WERI-Rb-1 (cell line): ENCODE measurements at regions not wholly inside any gene's neighbourhood (a gene's known extent, or its start where the extent isn't known, plus 50 kb on each side); places are given as distances from the start of the nearest gene placed in this dataset.

ENCODE experiments used
- DNase-seq: peaks from one replicate; pipeline ENCODE4 v3.0.0-alpha.2; 2020
- H3K27ac ChIP-seq: fragments of 250-450 bp; sonication (Bioruptor Pico); 2 replicates; pipeline ENCODE4 v1.5.1; 2020; ENCODE audit warnings: mild to moderate bottlenecking, moderate library complexity
- H3K27me3 ChIP-seq: fragments of 250-450 bp; sonication (Bioruptor Pico); 2 replicates; pipeline ENCODE4 v1.5.1; 2021; ENCODE audit warnings: mild to moderate bottlenecking, low read depth, moderate library complexity; ENCODE audit not compliant: insufficient read depth, severe bottlenecking
- H3K36me3 ChIP-seq: fragments of 250-450 bp; sonication (Bioruptor Pico); 2 replicates; pipeline ENCODE4 v1.5.1; 2020; ENCODE audit warnings: mild to moderate bottlenecking, moderate library complexity
- H3K4me3 ChIP-seq: 2 replicates; pipeline ENCODE4 v1.5.1; 2011; ENCODE audit warnings: low read depth, mild to moderate bottlenecking, control low read depth, low read length
- H3K9me3 ChIP-seq: fragments of 250-450 bp; sonication (Bioruptor Pico); 2 replicates; pipeline ENCODE4 v1.5.1; 2021; ENCODE audit warnings: mild to moderate bottlenecking, moderate library complexity; ENCODE audit not compliant: severe bottlenecking
- TF ChIP-seq, protein P1 (sequence below): IDR thresholded peaks from 2 replicates; pipeline ENCODE4 v1.5.1; 2011; ENCODE audit warnings: low read depth, mild to moderate bottlenecking, control low read depth, inconsistent platforms, low read length

DNA sequence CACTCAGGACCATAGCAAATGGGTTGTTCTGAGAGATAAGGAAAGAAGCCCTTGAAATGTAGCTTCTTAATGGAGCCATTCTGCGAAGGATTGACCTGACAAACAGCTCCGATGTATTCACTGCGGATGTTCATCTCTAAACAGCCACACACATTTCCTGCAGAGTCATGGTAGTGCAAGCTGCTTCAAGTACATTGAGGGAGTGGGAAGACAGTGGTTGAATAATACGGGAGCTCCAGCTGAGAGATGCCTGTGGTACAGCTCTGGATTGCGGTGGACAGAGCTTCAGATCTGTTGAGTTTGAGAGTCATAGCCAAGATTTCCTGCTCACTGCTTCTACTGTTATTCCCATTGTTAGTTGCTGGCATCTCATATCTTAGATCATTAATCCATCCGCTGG lies 86.6 kb downstream of the ZBTB18 start:
- no peak for DNase-seq
- Histone ChIP-seq H3K36me3 (no peaks in the 10 kb centered on the region; the same call in 1 of the 2 replicates), H3K27ac (no peak overlapping the region), H3K27me3 (no peaks in the 10 kb centered on the region), H3K4me3 (no peak overlapping the region), H3K9me3 (no peaks in the 10 kb centered on the region)
- TF ChIP-seq, protein P1, sequence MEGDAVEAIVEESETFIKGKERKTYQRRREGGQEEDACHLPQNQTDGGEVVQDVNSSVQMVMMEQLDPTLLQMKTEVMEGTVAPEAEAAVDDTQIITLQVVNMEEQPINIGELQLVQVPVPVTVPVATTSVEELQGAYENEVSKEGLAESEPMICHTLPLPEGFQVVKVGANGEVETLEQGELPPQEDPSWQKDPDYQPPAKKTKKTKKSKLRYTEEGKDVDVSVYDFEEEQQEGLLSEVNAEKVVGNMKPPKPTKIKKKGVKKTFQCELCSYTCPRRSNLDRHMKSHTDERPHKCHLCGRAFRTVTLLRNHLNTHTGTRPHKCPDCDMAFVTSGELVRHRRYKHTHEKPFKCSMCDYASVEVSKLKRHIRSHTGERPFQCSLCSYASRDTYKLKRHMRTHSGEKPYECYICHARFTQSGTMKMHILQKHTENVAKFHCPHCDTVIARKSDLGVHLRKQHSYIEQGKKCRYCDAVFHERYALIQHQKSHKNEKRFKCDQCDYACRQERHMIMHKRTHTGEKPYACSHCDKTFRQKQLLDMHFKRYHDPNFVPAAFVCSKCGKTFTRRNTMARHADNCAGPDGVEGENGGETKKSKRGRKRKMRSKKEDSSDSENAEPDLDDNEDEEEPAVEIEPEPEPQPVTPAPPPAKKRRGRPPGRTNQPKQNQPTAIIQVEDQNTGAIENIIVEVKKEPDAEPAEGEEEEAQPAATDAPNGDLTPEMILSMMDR = no peak

DNA sequence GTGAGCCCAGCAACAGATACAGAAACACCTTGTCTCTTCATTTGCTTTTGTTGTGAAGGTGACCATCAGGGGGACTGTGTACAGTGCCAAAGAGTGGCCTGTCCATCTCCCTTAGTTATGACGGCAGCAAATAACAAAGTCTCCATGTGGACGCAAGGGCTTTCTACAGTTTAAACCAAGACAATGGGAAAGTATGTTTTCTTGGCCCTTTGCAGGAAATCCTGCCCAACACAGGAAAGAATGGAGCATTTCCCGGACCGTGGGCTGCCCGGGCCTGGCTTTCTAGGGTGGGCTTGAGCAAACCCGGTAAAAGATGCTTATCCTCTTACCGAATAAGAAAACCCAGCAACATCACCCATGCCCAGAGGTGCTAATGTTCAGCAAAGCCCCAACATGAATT lies 87.3 kb downstream of the ZBTB18 start:
- TF ChIP-seq, protein P1 = no peak
- no peaks in the 10 kb centered on the region; the same call in 1 of the 2 replicates for H3K36me3 ChIP-seq
- no peak for DNase-seq
- no peak overlapping the region for H3K27ac ChIP-seq
- H3K9me3 ChIP-seq = no peaks in the 10 kb centered on the region
- H3K4me3 ChIP-seq = no peak overlapping the region
- no peaks in the 10 kb centered on the region for H3K27me3 ChIP-seq

DNA sequence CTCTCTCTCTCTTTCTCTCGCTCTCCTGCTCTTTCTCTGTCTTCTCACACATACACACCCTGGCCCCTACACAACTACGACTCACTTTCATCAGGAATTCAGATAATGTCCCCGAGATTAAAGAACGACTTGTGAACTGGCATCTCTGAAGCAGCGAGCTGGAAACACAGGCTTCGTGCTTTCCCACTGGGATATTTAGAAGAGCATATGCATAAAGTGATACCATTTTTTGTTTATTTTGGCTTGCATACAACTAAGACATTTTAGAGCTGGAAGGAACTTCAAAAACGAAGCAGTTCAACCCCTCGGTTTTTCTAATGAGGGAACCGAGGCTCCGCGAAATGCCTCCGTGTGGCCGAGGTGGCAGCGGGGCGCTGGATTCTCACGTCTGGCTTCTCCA lies 88.6 kb downstream of the ZBTB18 start:
- Histone ChIP-seq H3K36me3 (no peaks in the 10 kb centered on the region; the same call in 1 of the 2 replicates), H3K27me3 (no peaks in the 10 kb centered on the region), H3K9me3 (no peaks in the 10 kb centered on the region), H3K27ac (no peak overlapping the region), H3K4me3 (no peak overlapping the region)
- no peak for DNase-seq
- TF ChIP-seq, protein P1 = no peak

DNA sequence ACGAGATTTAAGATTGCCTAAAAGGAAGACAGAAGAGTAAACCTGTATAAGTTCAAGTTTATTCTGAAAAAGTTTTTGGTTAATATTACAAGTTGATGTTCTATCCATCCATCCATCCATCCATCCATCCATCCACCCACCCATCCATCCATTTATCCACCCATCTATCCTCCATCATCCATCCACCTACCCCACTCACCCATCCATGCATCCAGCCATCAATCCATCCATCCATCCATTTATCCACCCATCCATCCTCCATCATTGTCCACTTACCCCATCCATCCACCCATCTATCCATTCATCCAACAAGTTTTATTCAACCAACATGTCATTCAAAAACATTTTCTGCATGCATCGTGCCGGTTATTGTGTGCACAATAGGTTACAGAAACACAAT lies 89.3 kb downstream of the ZBTB18 start:
- Histone ChIP-seq H3K36me3 (no peaks in the 10 kb centered on the region; the same call in 1 of the 2 replicates), H3K9me3 (no peaks in the 10 kb centered on the region), H3K27ac (no peak overlapping the region), H3K4me3 (no peak overlapping the region), H3K27me3 (no peaks in the 10 kb centered on the region)
- no peak for DNase-seq
- TF ChIP-seq, protein P1 = no peak

DNA sequence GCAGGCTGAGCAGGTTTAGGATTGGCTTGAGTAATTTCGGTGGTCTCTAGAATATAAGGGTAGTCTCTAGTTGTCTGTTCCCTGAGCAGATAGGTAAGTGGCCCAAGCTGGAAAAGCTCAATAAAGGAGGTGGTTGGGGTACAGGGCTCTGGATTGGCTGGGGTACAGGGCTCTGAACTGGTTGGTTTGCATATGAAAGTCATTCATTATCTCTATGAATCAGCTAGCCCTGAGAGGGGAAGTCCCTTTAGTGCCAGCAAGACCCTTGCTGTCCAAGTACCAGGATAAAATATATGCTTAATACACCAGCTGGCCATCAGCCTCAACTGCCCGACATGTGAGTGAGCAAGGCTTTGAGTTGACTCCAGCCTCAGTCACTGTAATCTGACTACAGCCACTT lies 93.0 kb downstream of the ZBTB18 start:
- no peak overlapping the region for H3K27ac ChIP-seq
- no peaks in the 10 kb centered on the region; the same call in 1 of the 2 replicates for H3K36me3 ChIP-seq
- TF ChIP-seq, protein P1 = no peak
- no peaks in the 10 kb centered on the region for H3K9me3 ChIP-seq
- H3K27me3 ChIP-seq = no peaks in the 10 kb centered on the region
- DNase-seq = no peak
- H3K4me3 ChIP-seq = no peak overlapping the region

DNA sequence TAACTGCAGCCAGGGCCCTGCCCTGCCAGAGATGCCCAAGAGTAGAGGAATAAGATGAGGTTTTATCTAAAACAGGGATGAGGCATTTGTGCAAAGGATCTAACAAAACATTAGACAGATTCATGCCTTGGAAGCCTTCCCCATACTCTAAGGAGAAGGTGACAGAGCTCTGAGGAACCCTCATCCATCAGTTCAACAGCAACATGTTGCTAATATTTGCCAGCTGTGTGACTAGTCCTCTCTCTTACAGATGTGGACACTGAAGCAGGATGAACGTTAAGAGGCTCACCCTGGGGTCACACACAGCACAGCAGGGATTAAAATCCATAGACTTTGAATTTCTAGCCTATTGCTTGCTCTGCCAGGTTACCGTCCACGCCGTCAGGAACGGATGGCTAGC lies 99.0 kb downstream of the ZBTB18 start:
- H3K9me3 ChIP-seq = no peaks in the 10 kb centered on the region
- H3K36me3 ChIP-seq = no peaks in the 10 kb centered on the region
- no peak overlapping the region for H3K27ac ChIP-seq
- no peak overlapping the region for H3K4me3 ChIP-seq
- TF ChIP-seq, protein P1 = no peak
- H3K27me3 ChIP-seq = no peaks in the 10 kb centered on the region
- DNase-seq = no peak
